ENCODE measurements at regions not wholly inside any gene's neighbourhood (a gene's known extent, or its start where the extent isn't known, plus 50 kb on each side); places are given as distances from the start of the nearest gene placed in this dataset.
A peak's percentile ranks its signal among the peaks of the same experiment; 100 is the strongest.

GRCh38 chr6:1522779-1523178 is 86.9 kb upstream of the FOXC1 start:
- TF ChIP-seq SPI1 (IDR thresholded peaks at IDR 0.05; ENCODE audit: low read depth, low read length) (no peak), POU2F2 (IDR thresholded peaks at IDR 0.05; ENCODE audit: low read depth, low read length) (no peak), TAF1 (IDR thresholded peaks at IDR 0.05; ENCODE audit: low read depth, low read length) (no peak), POLR2A (IDR thresholded peaks at IDR 0.05; ENCODE audit: low read depth, low read length) (no peak), PAX5 (IDR thresholded peaks at IDR 0.05; ENCODE audit: insufficient read depth, low read length, severe bottlenecking) (no peak), POLR2AphosphoS5 (IDR thresholded peaks at IDR 0.05; ENCODE audit: low read depth, low read length) (no peak)
- DNase-seq (ENCODE audit: insufficient read length, low spot score) (no peak), FAIRE-seq (no peak)

- FAIRE-seq (no peak), DNase-seq (ENCODE audit: insufficient read length, low spot score) (peak; percentile 28)
- TF ChIP-seq PAX5 (IDR thresholded peaks at IDR 0.05; ENCODE audit: insufficient read depth, low read length, severe bottlenecking) (no peak), TAF1 (IDR thresholded peaks at IDR 0.05; ENCODE audit: low read depth, low read length) (no peak), POLR2AphosphoS5 (IDR thresholded peaks at IDR 0.05; ENCODE audit: low read depth, low read length) (no peak), SPI1 (IDR thresholded peaks at IDR 0.05; ENCODE audit: low read depth, low read length) (no peak), POLR2A (IDR thresholded peaks at IDR 0.05; ENCODE audit: low read depth, low read length) (no peak), POU2F2 (IDR thresholded peaks at IDR 0.05; ENCODE audit: low read depth, low read length) (no peak)
Measured at GRCh38 chr6:1524040-1524480, 85.7 kb upstream of the FOXC1 start.

GRCh38 chr6:1525364-1526038 is 84.2 kb upstream of the FOXC1 start:
- DNase-seq (ENCODE audit: insufficient read length, low spot score) = no peak
- TF ChIP-seq SPI1 (IDR thresholded peaks at IDR 0.05; ENCODE audit: low read depth, low read length) = no peak
- no peak for TF ChIP-seq POU2F2 (IDR thresholded peaks at IDR 0.05; ENCODE audit: low read depth, low read length)
- TF ChIP-seq POLR2AphosphoS5 (IDR thresholded peaks at IDR 0.05; ENCODE audit: low read depth, low read length) = no peak
- TF ChIP-seq TAF1 (IDR thresholded peaks at IDR 0.05; ENCODE audit: low read depth, low read length) = no peak
- TF ChIP-seq PAX5 (IDR thresholded peaks at IDR 0.05; ENCODE audit: insufficient read depth, low read length, severe bottlenecking) = no peak
- no peak for TF ChIP-seq POLR2A (IDR thresholded peaks at IDR 0.05; ENCODE audit: low read depth, low read length)
- FAIRE-seq = no peak

GRCh38 chr6:1526398-1527072 is 83.2 kb upstream of the FOXC1 start:
- TF ChIP-seq SPI1 (IDR thresholded peaks at IDR 0.05; ENCODE audit: low read depth, low read length) = no peak
- TF ChIP-seq TAF1 (IDR thresholded peaks at IDR 0.05; ENCODE audit: low read depth, low read length) = no peak
- TF ChIP-seq POLR2AphosphoS5 (IDR thresholded peaks at IDR 0.05; ENCODE audit: low read depth, low read length) = no peak
- TF ChIP-seq PAX5 (IDR thresholded peaks at IDR 0.05; ENCODE audit: insufficient read depth, low read length, severe bottlenecking) = no peak
- no peak for TF ChIP-seq POU2F2 (IDR thresholded peaks at IDR 0.05; ENCODE audit: low read depth, low read length)
- TF ChIP-seq POLR2A (IDR thresholded peaks at IDR 0.05; ENCODE audit: low read depth, low read length) = no peak
- no peak for FAIRE-seq

GRCh38 chr6:1527073-1527457 is 82.7 kb upstream of the FOXC1 start:
- DNase-seq (ENCODE audit: insufficient read length, low spot score) = peak; percentile 38
- FAIRE-seq = peak; percentile 45
- TF ChIP-seq PAX5 (IDR thresholded peaks at IDR 0.05; ENCODE audit: insufficient read depth, low read length, severe bottlenecking) (no peak), POLR2AphosphoS5 (IDR thresholded peaks at IDR 0.05; ENCODE audit: low read depth, low read length) (no peak), POU2F2 (IDR thresholded peaks at IDR 0.05; ENCODE audit: low read depth, low read length) (no peak)

More at GRCh38 chr6:1526398-1527072, 83.2 kb upstream of the FOXC1 start:
- no peak for DNase-seq (ENCODE audit: insufficient read length, low spot score)

- FAIRE-seq (no peak), DNase-seq (ENCODE audit: insufficient read length, low spot score) (no peak)
- no peak for TF ChIP-seq POU2F2 (IDR thresholded peaks at IDR 0.05; ENCODE audit: low read depth, low read length)
- no peak for TF ChIP-seq POLR2A (IDR thresholded peaks at IDR 0.05; ENCODE audit: low read depth, low read length)
- no peak for TF ChIP-seq SPI1 (IDR thresholded peaks at IDR 0.05; ENCODE audit: low read depth, low read length)
- no peak for TF ChIP-seq TAF1 (IDR thresholded peaks at IDR 0.05; ENCODE audit: low read depth, low read length)
- TF ChIP-seq POLR2AphosphoS5 (IDR thresholded peaks at IDR 0.05; ENCODE audit: low read depth, low read length) = no peak
- no peak for TF ChIP-seq PAX5 (IDR thresholded peaks at IDR 0.05; ENCODE audit: insufficient read depth, low read length, severe bottlenecking)
Measured at GRCh38 chr6:1535295-1535694, 74.4 kb upstream of the FOXC1 start.

GRCh38 chr6:1536526-1537429 is 72.9 kb upstream of the FOXC1 start:
- no peak for DNase-seq (ENCODE audit: insufficient read length, low spot score)
- FAIRE-seq = no peak
- TF ChIP-seq PAX5 (IDR thresholded peaks at IDR 0.05; ENCODE audit: insufficient read depth, low read length, severe bottlenecking) (no peak), POLR2A (IDR thresholded peaks at IDR 0.05; ENCODE audit: low read depth, low read length) (no peak), TAF1 (IDR thresholded peaks at IDR 0.05; ENCODE audit: low read depth, low read length) (no peak), POLR2AphosphoS5 (IDR thresholded peaks at IDR 0.05; ENCODE audit: low read depth, low read length) (no peak), SPI1 (IDR thresholded peaks at IDR 0.05; ENCODE audit: low read depth, low read length) (no peak), POU2F2 (IDR thresholded peaks at IDR 0.05; ENCODE audit: low read depth, low read length) (no peak)

- DNase-seq (ENCODE audit: insufficient read length, low spot score) (no peak), FAIRE-seq (no peak)
- TF ChIP-seq POLR2A (IDR thresholded peaks at IDR 0.05; ENCODE audit: low read depth, low read length) (no peak), TAF1 (IDR thresholded peaks at IDR 0.05; ENCODE audit: low read depth, low read length) (no peak), SPI1 (IDR thresholded peaks at IDR 0.05; ENCODE audit: low read depth, low read length) (no peak), PAX5 (IDR thresholded peaks at IDR 0.05; ENCODE audit: insufficient read depth, low read length, severe bottlenecking) (no peak), POLR2AphosphoS5 (IDR thresholded peaks at IDR 0.05; ENCODE audit: low read depth, low read length) (no peak), POU2F2 (IDR thresholded peaks at IDR 0.05; ENCODE audit: low read depth, low read length) (no peak)
Measured at GRCh38 chr6:1538369-1538768, 71.3 kb upstream of the FOXC1 start.

Data from GM12891 (cell line).